ENCODE measurements at regions not wholly inside any gene's neighbourhood (a gene's known extent, or its start where the extent isn't known, plus 50 kb on each side); places are given as distances from the start of the nearest gene placed in this dataset.
"Not testable (repeated sequence)": the region's sequence is repeated elsewhere in the genome, so short reads cannot be mapped to it uniquely, and the experiment has no call there.

DNA sequence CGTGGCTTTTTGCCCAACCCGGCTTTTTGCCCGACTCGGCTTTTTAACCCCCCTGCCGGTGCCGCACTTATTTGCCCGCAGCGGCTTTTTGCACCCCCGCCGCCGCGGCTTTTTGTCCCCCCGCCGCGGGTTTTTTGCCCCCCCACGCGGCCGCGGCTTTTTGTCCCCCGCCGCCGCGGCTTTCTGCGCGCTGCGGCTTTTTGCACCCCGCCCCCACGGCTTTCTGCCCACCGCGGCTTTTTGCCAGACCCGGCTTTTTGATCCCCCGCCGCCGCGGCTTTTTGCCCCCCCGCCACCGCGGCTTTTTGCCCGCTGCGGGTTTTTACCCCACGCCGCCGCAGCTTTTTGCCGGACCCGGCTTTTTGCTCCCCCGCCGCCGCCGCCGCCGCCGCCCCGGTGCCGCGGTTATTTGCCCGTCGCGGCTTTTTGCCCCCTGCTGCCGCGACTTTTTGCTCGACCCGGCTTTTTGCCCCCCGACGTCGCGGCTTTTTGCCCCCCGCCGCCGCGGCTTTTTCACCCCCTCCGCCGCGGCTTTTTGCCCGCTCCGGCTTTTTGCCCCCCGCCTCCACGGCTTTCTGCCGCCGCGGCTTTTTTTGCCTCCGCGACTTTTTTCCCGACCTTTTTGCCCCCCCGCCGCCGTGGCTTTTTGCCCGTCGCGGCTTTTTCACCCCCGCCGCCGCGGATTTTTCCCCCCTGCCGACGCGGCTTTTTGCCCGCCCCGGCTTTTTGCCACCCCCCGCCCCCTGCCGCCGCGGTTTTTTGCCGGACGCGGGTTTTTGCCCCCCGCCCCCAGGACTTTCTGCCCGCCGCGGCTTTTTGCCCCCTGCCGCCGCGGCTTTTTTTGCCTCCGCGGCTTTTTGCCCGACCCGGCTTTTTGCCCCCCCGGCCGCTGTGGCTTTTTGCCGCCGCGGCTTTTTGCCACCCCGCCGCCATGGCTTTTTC is 2786.5 kb downstream of the RPIA start:
- Histone ChIP-seq H2AFZ (ENCODE audit: low read depth, low read length) (peak overlapping the region; percentile 38), H3K9me1 (replicated peaks; ENCODE audit: control insufficient read depth, extremely low read depth, insufficient read depth, low read length) (no peaks in the 10 kb centered on the region), H3K4me3 (replicated peaks in 1 of 3; ENCODE audit: insufficient read depth in 1 of 3, low read depth in 1 of 3, low read length in 3 of 3) (peak overlapping the region; percentile 6 to 48 (median 40)), H4K20me1 (replicated peaks; ENCODE audit: control insufficient read depth, extremely low read depth, insufficient read depth, low read length) (no peaks in the 10 kb centered on the region), H3K27ac (ENCODE audit: insufficient read depth, low read depth, low read length) (no peak overlapping the region), H3K9ac (replicated peaks; ENCODE audit: extremely low read depth, insufficient read depth, low read length) (no peak overlapping the region), H3K27me3 (ENCODE audit: control insufficient read depth in 2 of 2, insufficient read depth in 2 of 2, low read length in 2 of 2) (peaks cover 4 to 19% of the 10 kb centered on the region in 2 experiments), H3K9me3 (replicated peaks; ENCODE audit: control insufficient read depth, insufficient read depth, low read length) (no peaks in the 10 kb centered on the region), H3K4me1 (ENCODE audit: control insufficient read depth, extremely low read depth, insufficient read depth, low read length) (peaks cover 2% of the 10 kb centered on the region), H3K4me2 (ENCODE audit: insufficient read depth, low read length) (no peak overlapping the region), H3K79me2 (ENCODE audit: control insufficient read depth, insufficient read depth, low read length) (no peaks in the 10 kb centered on the region), H3K36me3 (ENCODE audit: control insufficient read depth in 2 of 2, extremely low read depth in 1 of 2, insufficient read depth in 2 of 2, low read length in 2 of 2) (no peaks in the 10 kb centered on the region)
- TF ChIP-seq, protein P1, sequence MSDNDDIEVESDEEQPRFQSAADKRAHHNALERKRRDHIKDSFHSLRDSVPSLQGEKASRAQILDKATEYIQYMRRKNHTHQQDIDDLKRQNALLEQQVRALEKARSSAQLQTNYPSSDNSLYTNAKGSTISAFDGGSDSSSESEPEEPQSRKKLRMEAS (IDR thresholded peaks at IDR 0.05; ENCODE audit: insufficient read depth, insufficient read length) = no peak
- TF ChIP-seq POLR2A (IDR thresholded peaks at IDR 0.05; ENCODE audit: low read depth, low read length) (no peak), EZH2 (IDR thresholded peaks at IDR 0.05; ENCODE audit: borderline replicate concordance, low read depth, low read length, severe bottlenecking) (peak; percentile 99), FOS (IDR thresholded peaks at IDR 0.05; ENCODE audit: borderline replicate concordance, insufficient read depth, low read length) (no peak), POLR2AphosphoS5 (IDR thresholded peaks at IDR 0.05; ENCODE audit: insufficient read depth, low read depth, low read length) (no peak), MYC (IDR thresholded peaks at IDR 0.05; ENCODE audit: low read depth, low read length) (no peak)
- DNase-seq (ENCODE audit: low read depth, low spot score) = peak; percentile 9
- no peak for FAIRE-seq
- BruUV-seq (replicated peaks) = no TSS peak
- POLR2A ChIA-PET = no interaction called here
- intact Hi-C loops (cut with micrococcal nuclease) (no loop called here), dilution Hi-C loops (cut with MboI; ENCODE audit: extremely low pct_ligation_motif_present, low sequenced_read_pairs) (no loop called here)
- CTCF ChIA-PET = interaction anchor here (1.0 kb wide), 1 partner anchor 1153 kb away, joined by 6 read pairs; no protein-coding TSS in a partner anchor

GRCh38 chr2:91478851-91479718 is 2787.6 kb downstream of the RPIA start:
- H3K4me2 ChIP-seq (ENCODE audit: insufficient read depth, low read length); intact Hi-C loops (cut with micrococcal nuclease); H4K20me1 ChIP-seq (replicated peaks; ENCODE audit: control insufficient read depth, extremely low read depth, insufficient read depth, low read length); dilution Hi-C loops (cut with MboI; ENCODE audit: extremely low pct_ligation_motif_present, low sequenced_read_pairs); POLR2A ChIA-PET; H3K9me1 ChIP-seq (replicated peaks; ENCODE audit: control insufficient read depth, extremely low read depth, insufficient read depth, low read length); H3K9me3 ChIP-seq (replicated peaks; ENCODE audit: control insufficient read depth, insufficient read depth, low read length); H3K36me3 ChIP-seq (ENCODE audit: control insufficient read depth in 2 of 2, extremely low read depth in 1 of 2, insufficient read depth in 2 of 2, low read length in 2 of 2); H3K79me2 ChIP-seq (ENCODE audit: control insufficient read depth, insufficient read depth, low read length); H3K9ac ChIP-seq (replicated peaks; ENCODE audit: extremely low read depth, insufficient read depth, low read length); H3K4me1 ChIP-seq (ENCODE audit: control insufficient read depth, extremely low read depth, insufficient read depth, low read length); H2AFZ ChIP-seq (ENCODE audit: low read depth, low read length); H3K27ac ChIP-seq (ENCODE audit: insufficient read depth, low read depth, low read length); BruUV-seq (replicated peaks); FAIRE-seq: not testable (repeated sequence)
- H3K27me3 ChIP-seq (ENCODE audit: control insufficient read depth in 2 of 2, insufficient read depth in 2 of 2, low read length in 2 of 2) = peaks cover 4 to 19% of the 10 kb centered on the region in 2 experiments
- CTCF ChIA-PET = interaction anchor here (0.9 to 1.0 kb wide), 2 partner anchors 1154 to 1156 kb away, joined by 6 to 17 read pairs; no protein-coding TSS in a partner anchor
- DNase-seq (ENCODE audit: low read depth, low spot score) = peak; percentile 16
- peak overlapping the region in 1 of 3 experiments; percentile 40 for H3K4me3 ChIP-seq (replicated peaks in 1 of 3; ENCODE audit: insufficient read depth in 1 of 3, low read depth in 1 of 3, low read length in 3 of 3)

- dilution Hi-C loops (cut with MboI; ENCODE audit: extremely low pct_ligation_motif_present, low sequenced_read_pairs); H4K20me1 ChIP-seq (replicated peaks; ENCODE audit: control insufficient read depth, extremely low read depth, insufficient read depth, low read length); H3K9ac ChIP-seq (replicated peaks; ENCODE audit: extremely low read depth, insufficient read depth, low read length); H3K36me3 ChIP-seq (ENCODE audit: control insufficient read depth in 2 of 2, extremely low read depth in 1 of 2, insufficient read depth in 2 of 2, low read length in 2 of 2); H3K9me1 ChIP-seq (replicated peaks; ENCODE audit: control insufficient read depth, extremely low read depth, insufficient read depth, low read length); CTCF ChIA-PET; FAIRE-seq; H3K9me3 ChIP-seq (replicated peaks; ENCODE audit: control insufficient read depth, insufficient read depth, low read length); H3K4me3 ChIP-seq (replicated peaks in 1 of 3; ENCODE audit: insufficient read depth in 1 of 3, low read depth in 1 of 3, low read length in 3 of 3); H3K4me1 ChIP-seq (ENCODE audit: control insufficient read depth, extremely low read depth, insufficient read depth, low read length); H3K27ac ChIP-seq (ENCODE audit: insufficient read depth, low read depth, low read length); DNase-seq (ENCODE audit: low read depth, low spot score); intact Hi-C loops (cut with micrococcal nuclease); POLR2A ChIA-PET; H3K4me2 ChIP-seq (ENCODE audit: insufficient read depth, low read length); BruUV-seq (replicated peaks); H3K27me3 ChIP-seq (ENCODE audit: control insufficient read depth in 2 of 2, insufficient read depth in 2 of 2, low read length in 2 of 2); H3K79me2 ChIP-seq (ENCODE audit: control insufficient read depth, insufficient read depth, low read length); H2AFZ ChIP-seq (ENCODE audit: low read depth, low read length): not testable (repeated sequence)
These were observed 2793.8 kb downstream of the RPIA start for GRCh38 chr2:91485226-91485625.

Measured in endothelial cell of umbilical vein (primary cell).